Esophagus muscularis mucosa (tissue), 4 donors: ENCODE measurements at regions not wholly inside any gene's neighbourhood (a gene's known extent, or its start where the extent isn't known, plus 50 kb on each side); places are given as distances from the start of the nearest gene placed in this dataset.

Experiments used
- CTCF ChIP-seq, 3 experiments: fragments of 200-600 bp in 2 of 3; fragments of 450-650 bp in 1 of 3; sonication (generic) in 2 of 3; IDR thresholded peaks; one replicate each; pipeline ENCODE4 v1.5.1; 2017 to 2019; ENCODE audit warnings: antibody characterized with exemption in 3 of 3, mild to moderate bottlenecking in 2 of 3, moderate library complexity in 1 of 3
- EP300 ChIP-seq: sonication (generic); formaldehyde crosslinking; IDR thresholded peaks from one replicate; pipeline ENCODE4 v1.6.1; 2017; ENCODE audit warnings: antibody characterized with exemption
- POLR2A ChIP-seq: fragments of 450-650 bp; IDR thresholded peaks from one replicate; pipeline ENCODE4 v1.6.1; 2017; ENCODE audit warnings: antibody characterized with exemption, moderate library complexity, mild to moderate bottlenecking, low read depth
- POLR2AphosphoS5 ChIP-seq, 2 donors: sonication (generic); formaldehyde crosslinking; IDR thresholded peaks; one replicate each; pipeline ENCODE4 v1.6.1; 2017; ENCODE audit warnings: antibody characterized with exemption in 2 of 2

DNA sequence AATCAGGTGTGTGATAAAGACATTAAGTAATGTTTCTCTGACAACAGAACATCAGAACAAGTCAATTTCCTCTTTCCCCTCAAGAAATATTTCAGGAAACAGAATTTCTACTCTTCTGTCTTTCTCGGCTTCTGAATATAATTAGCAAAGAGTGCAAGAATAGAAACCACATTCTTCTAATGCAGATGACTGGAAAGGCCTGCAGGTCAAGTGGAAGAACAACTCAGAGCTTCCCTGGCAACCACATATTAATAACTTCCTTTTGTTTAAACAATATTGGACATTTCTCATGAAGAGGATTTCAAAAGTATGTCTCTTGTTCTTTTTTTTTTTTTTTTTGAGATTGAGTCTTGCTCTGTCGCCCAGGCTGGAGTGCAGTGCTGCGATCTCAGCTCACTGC, 225.5 kb downstream of the PARM1 start:
- TF ChIP-seq CTCF (IDR thresholded peaks at IDR 0.05) (no peak), POLR2AphosphoS5 (IDR thresholded peaks at IDR 0.05) (no peak), POLR2A (no peak), EP300 (no peak)
